Gastroesophageal sphincter (tissue), 3 donors: ENCODE measurements at regions not wholly inside any gene's neighbourhood (a gene's known extent, or its start where the extent isn't known, plus 50 kb on each side); places are given as distances from the start of the nearest gene placed in this dataset.

ENCODE experiments used
- EP300 ChIP-seq: sonication (generic); formaldehyde crosslinking; IDR thresholded peaks from one replicate; pipeline ENCODE4 v1.6.1; 2017; ENCODE audit warnings: antibody characterized with exemption, mild to moderate bottlenecking
- TF ChIP-seq, protein P1 (sequence below), 4 experiments: fragments of 200-600 bp in 2 of 4; fragments of 450-650 bp in 2 of 4; sonication (generic) in 1 of 4; IDR thresholded peaks; one replicate each; pipeline ENCODE4 v1.5.1; 2017 to 2019; ENCODE audit warnings: antibody characterized with exemption in 4 of 4, mild to moderate bottlenecking in 2 of 4, moderate library complexity in 2 of 4

DNA sequence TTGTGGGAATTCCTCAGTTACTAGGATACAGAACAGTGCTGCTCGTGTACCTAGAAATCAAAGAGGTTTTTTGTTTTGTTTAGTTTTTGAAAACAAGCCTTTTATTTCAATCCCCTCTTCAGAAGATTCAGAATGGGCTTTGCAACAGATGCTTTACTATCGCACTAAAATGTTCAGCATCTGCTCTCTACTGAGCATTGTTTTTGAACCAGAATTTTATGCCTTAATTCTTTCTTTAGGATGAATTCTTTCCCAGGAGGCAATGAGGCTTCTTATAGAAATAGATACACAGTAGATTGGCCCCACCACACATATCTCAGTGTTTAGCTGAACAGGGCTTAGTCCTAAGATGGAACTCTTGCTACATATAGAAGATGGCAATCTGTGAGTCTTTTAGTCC is 95.9 kb upstream of the SPACA1 start:
- TF ChIP-seq, protein P1, sequence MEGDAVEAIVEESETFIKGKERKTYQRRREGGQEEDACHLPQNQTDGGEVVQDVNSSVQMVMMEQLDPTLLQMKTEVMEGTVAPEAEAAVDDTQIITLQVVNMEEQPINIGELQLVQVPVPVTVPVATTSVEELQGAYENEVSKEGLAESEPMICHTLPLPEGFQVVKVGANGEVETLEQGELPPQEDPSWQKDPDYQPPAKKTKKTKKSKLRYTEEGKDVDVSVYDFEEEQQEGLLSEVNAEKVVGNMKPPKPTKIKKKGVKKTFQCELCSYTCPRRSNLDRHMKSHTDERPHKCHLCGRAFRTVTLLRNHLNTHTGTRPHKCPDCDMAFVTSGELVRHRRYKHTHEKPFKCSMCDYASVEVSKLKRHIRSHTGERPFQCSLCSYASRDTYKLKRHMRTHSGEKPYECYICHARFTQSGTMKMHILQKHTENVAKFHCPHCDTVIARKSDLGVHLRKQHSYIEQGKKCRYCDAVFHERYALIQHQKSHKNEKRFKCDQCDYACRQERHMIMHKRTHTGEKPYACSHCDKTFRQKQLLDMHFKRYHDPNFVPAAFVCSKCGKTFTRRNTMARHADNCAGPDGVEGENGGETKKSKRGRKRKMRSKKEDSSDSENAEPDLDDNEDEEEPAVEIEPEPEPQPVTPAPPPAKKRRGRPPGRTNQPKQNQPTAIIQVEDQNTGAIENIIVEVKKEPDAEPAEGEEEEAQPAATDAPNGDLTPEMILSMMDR (IDR thresholded peaks at IDR 0.05): no peak
- no peak for TF ChIP-seq EP300
